ENCODE measurements at regions not wholly inside any gene's neighbourhood (a gene's known extent, or its start where the extent isn't known, plus 50 kb on each side); places are given as distances from the start of the nearest gene placed in this dataset.

DNA sequence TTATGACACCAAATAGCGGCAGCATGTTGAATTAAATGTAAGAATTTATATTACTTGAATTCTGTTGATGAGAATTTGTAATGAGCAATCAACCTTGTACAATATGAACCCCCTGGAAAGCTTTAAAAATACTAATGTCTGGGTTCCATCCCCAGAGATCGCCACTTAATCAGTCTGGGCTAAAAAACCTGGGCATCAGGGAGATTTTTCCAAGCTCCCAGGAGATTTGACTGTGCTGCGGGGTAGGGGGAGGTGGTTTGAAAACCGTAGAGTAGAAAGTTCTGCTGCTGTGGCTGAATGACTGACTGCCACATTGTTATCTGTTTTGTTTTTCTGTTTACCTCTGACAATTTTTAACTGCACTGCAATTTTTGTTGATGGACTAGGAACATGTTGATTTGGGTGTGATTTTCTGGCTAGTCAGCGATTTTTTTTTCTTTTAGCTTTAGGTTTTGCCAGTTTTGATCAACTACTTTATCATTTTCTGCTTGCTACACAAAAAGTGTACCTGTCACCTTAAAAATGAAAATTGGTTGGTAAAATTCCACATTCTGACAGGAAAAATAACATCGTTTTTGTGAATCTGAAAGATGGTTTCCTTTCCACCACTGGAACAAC, 79.3 kb downstream of the PCTP start:
- no peak overlapping the region for H3K4me3 ChIP-seq (ENCODE audit: low read depth, low read length)
- no peak for DNase-seq (ENCODE audit: low read depth)
- TF ChIP-seq, protein P1, sequence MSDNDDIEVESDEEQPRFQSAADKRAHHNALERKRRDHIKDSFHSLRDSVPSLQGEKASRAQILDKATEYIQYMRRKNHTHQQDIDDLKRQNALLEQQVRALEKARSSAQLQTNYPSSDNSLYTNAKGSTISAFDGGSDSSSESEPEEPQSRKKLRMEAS (IDR thresholded peaks at IDR 0.05; ENCODE audit: low read depth, low read length), result no peak
- no peak for TF ChIP-seq MYC (IDR thresholded peaks at IDR 0.05; ENCODE audit: low read depth, low read length)
- no peak for TF ChIP-seq POLR2A (IDR thresholded peaks at IDR 0.05; ENCODE audit: extremely low read depth, insufficient read length)
- TF ChIP-seq, protein P2, sequence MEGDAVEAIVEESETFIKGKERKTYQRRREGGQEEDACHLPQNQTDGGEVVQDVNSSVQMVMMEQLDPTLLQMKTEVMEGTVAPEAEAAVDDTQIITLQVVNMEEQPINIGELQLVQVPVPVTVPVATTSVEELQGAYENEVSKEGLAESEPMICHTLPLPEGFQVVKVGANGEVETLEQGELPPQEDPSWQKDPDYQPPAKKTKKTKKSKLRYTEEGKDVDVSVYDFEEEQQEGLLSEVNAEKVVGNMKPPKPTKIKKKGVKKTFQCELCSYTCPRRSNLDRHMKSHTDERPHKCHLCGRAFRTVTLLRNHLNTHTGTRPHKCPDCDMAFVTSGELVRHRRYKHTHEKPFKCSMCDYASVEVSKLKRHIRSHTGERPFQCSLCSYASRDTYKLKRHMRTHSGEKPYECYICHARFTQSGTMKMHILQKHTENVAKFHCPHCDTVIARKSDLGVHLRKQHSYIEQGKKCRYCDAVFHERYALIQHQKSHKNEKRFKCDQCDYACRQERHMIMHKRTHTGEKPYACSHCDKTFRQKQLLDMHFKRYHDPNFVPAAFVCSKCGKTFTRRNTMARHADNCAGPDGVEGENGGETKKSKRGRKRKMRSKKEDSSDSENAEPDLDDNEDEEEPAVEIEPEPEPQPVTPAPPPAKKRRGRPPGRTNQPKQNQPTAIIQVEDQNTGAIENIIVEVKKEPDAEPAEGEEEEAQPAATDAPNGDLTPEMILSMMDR (IDR thresholded peaks at IDR 0.05; ENCODE audit: low read depth, low read length), result no peak

GRCh38 chr17:55830699-55831471, 80.0 kb downstream of the PCTP start:
- TF ChIP-seq POLR2A (IDR thresholded peaks at IDR 0.05; ENCODE audit: extremely low read depth, insufficient read length) (no peak), MYC (IDR thresholded peaks at IDR 0.05; ENCODE audit: low read depth, low read length) (no peak)
- TF ChIP-seq, protein P1 (IDR thresholded peaks at IDR 0.05; ENCODE audit: low read depth, low read length), result no peak
- TF ChIP-seq, protein P2 (IDR thresholded peaks at IDR 0.05; ENCODE audit: low read depth, low read length), result no peak
- H3K4me3 ChIP-seq (ENCODE audit: low read depth, low read length), result no peak overlapping the region
- DNase-seq (ENCODE audit: low read depth), result peak; percentile 14

- no peak overlapping the region for H3K4me3 ChIP-seq (ENCODE audit: low read depth, low read length)
- DNase-seq (ENCODE audit: low read depth), result peak; percentile 82
Measured at GRCh38 chr17:55833306-55833705, 82.5 kb downstream of the PCTP start.

DNA sequence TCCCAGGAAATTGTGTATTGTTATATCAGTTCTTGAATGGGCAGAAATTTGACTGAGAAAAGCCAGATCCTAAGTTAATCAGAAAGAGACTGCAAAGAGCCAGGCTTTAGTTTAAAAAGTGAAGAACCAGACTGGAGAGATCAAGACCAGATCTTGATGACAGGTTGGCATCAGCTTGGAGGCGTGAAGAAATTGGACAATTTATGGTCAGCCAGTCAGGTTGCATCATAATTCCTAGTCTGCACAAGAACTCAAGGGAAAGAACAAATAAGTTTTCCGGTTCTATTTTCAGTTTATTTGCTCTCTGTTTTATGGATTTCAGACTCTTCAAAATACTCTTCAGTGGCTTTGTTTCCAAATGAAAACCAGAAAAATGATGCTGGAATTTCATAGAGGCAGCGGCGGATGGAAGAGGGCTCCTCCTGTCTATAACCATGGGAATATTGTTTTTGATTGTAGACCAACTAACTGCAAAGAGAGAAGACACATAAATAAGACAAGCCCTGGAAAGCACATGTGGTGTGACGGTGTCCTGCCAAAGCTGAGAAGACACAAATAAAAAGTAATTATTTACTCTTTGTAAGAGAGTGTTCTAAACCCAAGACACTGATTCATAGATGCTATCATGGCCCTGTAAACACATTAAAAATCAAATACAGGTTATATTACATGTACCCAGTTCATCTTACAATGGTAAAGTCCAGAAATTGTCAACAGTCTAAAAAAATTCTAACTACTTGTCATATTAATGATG, 91.7 kb downstream of the PCTP start:
- no peak overlapping the region for H3K4me3 ChIP-seq (ENCODE audit: low read depth, low read length)
- TF ChIP-seq, protein P2 (IDR thresholded peaks at IDR 0.05; ENCODE audit: low read depth, low read length), result no peak
- TF ChIP-seq POLR2A (IDR thresholded peaks at IDR 0.05; ENCODE audit: extremely low read depth, insufficient read length) (no peak), MYC (IDR thresholded peaks at IDR 0.05; ENCODE audit: low read depth, low read length) (no peak)
- no peak for DNase-seq (ENCODE audit: low read depth)

More at GRCh38 chr17:55833306-55833705, 82.5 kb downstream of the PCTP start:
- TF ChIP-seq, protein P1 (IDR thresholded peaks at IDR 0.05; ENCODE audit: low read depth, low read length), result 0 out of 2 replicates have a peak, but pooled peaks have one; percentile 20
- no peak for TF ChIP-seq MYC (IDR thresholded peaks at IDR 0.05; ENCODE audit: low read depth, low read length)

GRCh38 chr17:55843785-55844184, 92.9 kb downstream of the PCTP start:
- no peak overlapping the region for H3K4me3 ChIP-seq (ENCODE audit: low read depth, low read length)
- DNase-seq (ENCODE audit: low read depth), result no peak
- TF ChIP-seq, protein P1 (IDR thresholded peaks at IDR 0.05; ENCODE audit: low read depth, low read length), result no peak
- TF ChIP-seq MYC (IDR thresholded peaks at IDR 0.05; ENCODE audit: low read depth, low read length) (no peak), POLR2A (IDR thresholded peaks at IDR 0.05; ENCODE audit: extremely low read depth, insufficient read length) (no peak)
- TF ChIP-seq, protein P2 (IDR thresholded peaks at IDR 0.05; ENCODE audit: low read depth, low read length), result no peak

- no peak overlapping the region for H3K4me3 ChIP-seq (ENCODE audit: low read depth, low read length)
- no peak for TF ChIP-seq MYC (IDR thresholded peaks at IDR 0.05; ENCODE audit: low read depth, low read length)
- TF ChIP-seq, protein P1 (IDR thresholded peaks at IDR 0.05; ENCODE audit: low read depth, low read length), result no peak
- no peak for TF ChIP-seq POLR2A (IDR thresholded peaks at IDR 0.05; ENCODE audit: extremely low read depth, insufficient read length)
- TF ChIP-seq, protein P2 (IDR thresholded peaks at IDR 0.05; ENCODE audit: low read depth, low read length), result no peak
- no peak for DNase-seq (ENCODE audit: low read depth)
Measured at GRCh38 chr17:55845385-55845784, 94.5 kb downstream of the PCTP start.
